GM18505 (cell line): ENCODE measurements at regions not wholly inside any gene's neighbourhood (a gene's known extent, or its start where the extent isn't known, plus 50 kb on each side); places are given as distances from the start of the nearest gene placed in this dataset.

Source experiments
- ATAC-seq: cut with Tn5 transposase; IDR thresholded peaks from one replicate; pipeline ENCODE4 v1.9.1; 2021; ENCODE audit not compliant: unreplicated experiment
- POLR2A ChIP-seq: IDR thresholded peaks from 4 replicates; pipeline ENCODE4 v1.6.1; 2011; ENCODE audit warnings: borderline replicate concordance; ENCODE audit not compliant: insufficient read depth, insufficient read length; ENCODE audit errors: extremely low read depth

DNA sequence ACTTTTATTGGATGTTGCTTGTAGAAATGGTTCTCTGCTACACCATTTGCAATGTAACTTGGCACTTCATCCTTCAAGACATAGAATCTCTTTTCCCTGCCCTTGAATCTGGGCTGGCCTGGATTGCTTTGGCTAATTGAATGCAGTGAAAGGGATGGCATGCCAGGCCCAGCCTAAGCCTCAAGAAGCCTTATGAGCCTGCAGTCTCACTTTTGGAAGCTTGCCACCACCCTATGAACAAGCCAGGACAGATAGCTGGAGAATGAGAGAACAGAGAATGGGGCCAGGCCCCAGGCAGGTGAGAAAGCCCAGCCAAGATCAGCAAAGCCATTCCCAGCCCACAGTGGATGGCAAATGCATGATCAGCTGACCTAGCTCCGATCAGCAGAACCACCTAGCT, 117.0 kb upstream of the ADRA1D start:
- TF ChIP-seq POLR2A: no peak
- no peak for ATAC-seq

DNA sequence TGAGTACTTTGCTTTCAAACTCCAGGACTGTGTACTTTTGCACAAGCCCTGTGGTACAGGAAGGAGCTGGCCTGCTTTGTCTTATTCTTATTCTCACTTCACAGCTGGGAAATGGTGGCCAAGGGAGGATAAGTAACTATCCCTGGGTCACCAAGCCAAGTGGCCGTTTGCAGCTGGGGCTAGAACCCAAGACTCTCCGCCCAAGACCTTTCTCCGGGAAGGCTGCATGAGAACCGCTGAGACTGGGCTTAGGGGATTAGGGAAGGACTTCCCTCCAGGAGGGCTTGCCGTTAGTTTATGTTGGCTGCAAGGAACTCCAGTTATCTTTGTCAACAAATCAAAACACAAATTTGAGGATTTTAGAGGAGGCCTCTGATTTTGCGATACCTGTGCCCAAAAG, 109.5 kb upstream of the ADRA1D start:
- no peak for ATAC-seq
- no peak for TF ChIP-seq POLR2A

DNA sequence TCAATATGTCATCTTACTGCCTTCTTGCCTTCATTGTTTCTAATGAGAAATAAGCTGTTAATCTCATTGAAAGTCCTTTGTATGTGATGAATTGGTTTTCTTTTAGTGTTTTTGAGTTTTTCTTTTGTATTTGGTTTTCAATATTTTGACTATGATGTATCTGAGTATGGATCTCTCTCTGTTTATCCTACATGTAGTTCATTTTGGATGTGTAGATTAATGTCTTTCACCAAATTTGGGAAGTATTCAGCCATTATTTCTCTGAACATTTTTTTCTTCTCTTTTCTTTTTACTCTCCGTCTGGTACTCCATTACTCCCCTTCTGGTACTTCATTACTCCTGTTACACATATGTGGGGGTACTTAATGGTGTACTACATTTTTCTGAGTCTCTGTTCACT, 103.3 kb upstream of the ADRA1D start:
- no peak for TF ChIP-seq POLR2A
- ATAC-seq: no peak

DNA sequence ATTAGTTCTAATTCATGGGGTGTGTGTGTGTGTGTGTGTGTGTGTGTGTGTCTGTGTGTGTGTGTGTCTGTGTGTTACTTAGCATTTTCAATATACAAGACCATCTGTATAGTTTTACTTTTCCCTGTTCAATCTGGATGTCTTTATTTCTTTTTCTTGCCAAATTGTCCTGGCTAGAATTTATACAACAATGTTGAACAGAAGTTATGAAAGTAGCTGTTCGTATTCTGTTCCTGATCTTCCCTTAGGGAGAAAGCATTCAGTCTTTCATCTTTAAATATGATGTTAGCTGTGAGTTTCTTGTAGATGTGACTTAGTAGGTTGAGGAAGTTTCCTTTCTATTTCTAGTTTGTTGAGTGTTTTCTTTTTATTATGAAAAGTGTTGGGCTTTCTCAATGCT, 101.0 kb upstream of the ADRA1D start:
- no peak for TF ChIP-seq POLR2A
- no peak for ATAC-seq

- no peak for TF ChIP-seq POLR2A
- no peak for ATAC-seq
Observed at GRCh38 chr20:4344670-4345069, 95.6 kb upstream of the ADRA1D start.

- no peak for TF ChIP-seq POLR2A
Observed at GRCh38 chr20:4342609-4343008, 93.5 kb upstream of the ADRA1D start.

GRCh38 chr20:4341804-4342485, 92.9 kb upstream of the ADRA1D start:
- ATAC-seq: no peak
- TF ChIP-seq POLR2A: no peak

More at GRCh38 chr20:4342609-4343008, 93.5 kb upstream of the ADRA1D start:
- ATAC-seq: no peak

DNA sequence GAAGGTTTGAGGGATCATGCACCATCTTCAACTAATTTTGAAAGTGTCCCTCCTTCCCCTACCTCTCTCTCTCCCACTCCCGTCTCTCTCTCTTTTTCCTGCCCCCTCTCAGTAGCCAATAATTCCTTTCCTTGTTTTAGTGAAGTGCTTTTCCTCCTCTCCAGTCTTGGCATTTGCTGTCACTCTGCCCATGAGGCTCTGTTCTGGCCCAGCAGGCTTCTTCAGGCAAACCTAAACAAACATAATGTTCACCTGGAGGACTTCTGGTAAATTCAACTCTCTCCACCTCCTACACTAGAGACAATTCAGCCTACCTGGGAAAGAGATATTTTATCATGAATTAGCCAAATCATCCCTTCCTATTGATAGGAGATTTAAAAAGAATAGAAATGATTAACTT, 86.6 kb upstream of the ADRA1D start:
- no peak for ATAC-seq
- TF ChIP-seq POLR2A: no peak

GRCh38 chr20:4332121-4332860, 83.2 kb upstream of the ADRA1D start:
- ATAC-seq: no peak
- TF ChIP-seq POLR2A: no peak

GRCh38 chr20:4330011-4330410, 80.9 kb upstream of the ADRA1D start:
- TF ChIP-seq POLR2A: no peak
- ATAC-seq: no peak

GRCh38 chr20:4329232-4329631, 80.1 kb upstream of the ADRA1D start:
- TF ChIP-seq POLR2A: no peak
- ATAC-seq: no peak

DNA sequence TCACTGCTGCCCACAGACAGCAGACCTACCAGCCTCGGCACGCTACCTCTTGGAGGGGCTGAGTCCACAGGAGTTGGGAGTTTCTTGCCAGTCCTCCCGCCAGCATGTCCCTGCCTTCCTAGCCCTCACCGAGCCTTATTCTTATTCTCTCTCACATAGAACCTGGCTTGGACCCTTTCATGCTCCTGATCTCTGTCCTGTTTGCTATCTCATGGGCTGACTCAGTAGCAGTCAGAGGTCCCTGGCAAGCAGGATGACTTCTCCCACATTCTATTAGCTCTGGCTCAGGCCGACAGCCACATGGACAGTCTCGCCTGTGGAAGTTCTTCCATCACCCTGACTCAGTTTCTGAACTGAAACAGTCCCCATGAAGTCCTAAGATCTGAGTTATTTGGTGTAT, 79.5 kb upstream of the ADRA1D start:
- TF ChIP-seq POLR2A: no peak
- ATAC-seq: no peak

GRCh38 chr20:4327956-4328355, 78.9 kb upstream of the ADRA1D start:
- no peak for ATAC-seq
- no peak for TF ChIP-seq POLR2A
